Liver (tissue), 8 donors: ENCODE measurements at regions not wholly inside any gene's neighbourhood (a gene's known extent, or its start where the extent isn't known, plus 50 kb on each side); places are given as distances from the start of the nearest gene placed in this dataset.

Experiments used
- DNase-seq: peaks from one replicate; pipeline ENCODE4 v3.0.0-alpha.2; 2017; ENCODE audit warnings: low spot score
- H3K27ac ChIP-seq, 2 donors: one replicate each; pipeline ENCODE4 v1.7.0; 2013; ENCODE audit warnings: inconsistent platforms in 2 of 2, low read length in 2 of 2, control low read depth in 1 of 2, low read depth in 1 of 2, mild to moderate bottlenecking in 1 of 2
- H3K27me3 ChIP-seq, 4 donors: one replicate each; pipeline versions ENCODE4 v1.6.1 to v1.7.0; 2013; ENCODE audit warnings: low read length in 3 of 4, inconsistent platforms in 1 of 4, mild to moderate bottlenecking in 1 of 4, moderate library complexity in 1 of 4; ENCODE audit not compliant: control insufficient read depth in 4 of 4, insufficient read depth in 4 of 4
- H3K36me3 ChIP-seq, 4 donors: one replicate each; pipeline versions ENCODE4 v1.6.1 to v1.7.0; 2013; ENCODE audit warnings: low read length in 3 of 4, mild to moderate bottlenecking in 3 of 4, low read depth in 1 of 4, moderate library complexity in 1 of 4; ENCODE audit not compliant: control insufficient read depth in 4 of 4, insufficient read depth in 3 of 4
- H3K4me1 ChIP-seq, 4 donors: one replicate each; pipeline versions ENCODE4 v1.6.1 to v1.7.0; 2013; ENCODE audit warnings: low read length in 3 of 4, mild to moderate bottlenecking in 3 of 4, moderate library complexity in 1 of 4; ENCODE audit not compliant: control insufficient read depth in 4 of 4, insufficient read depth in 4 of 4
- H3K4me3 ChIP-seq, 3 donors: one replicate each; pipeline versions ENCODE4 v1.6.1 to v1.7.0; 2013; ENCODE audit warnings: low read length in 3 of 3, control low read depth in 1 of 3, low read depth in 1 of 3, mild to moderate bottlenecking in 1 of 3
- H3K9ac ChIP-seq, 2 donors: one replicate each; pipeline ENCODE4 v1.7.0; 2013; ENCODE audit warnings: low read length in 2 of 2, mild to moderate bottlenecking in 2 of 2, moderate library complexity in 2 of 2, control low read depth in 1 of 2, low read depth in 1 of 2
- H3K9me3 ChIP-seq, 4 donors: one replicate each; pipeline versions ENCODE4 v1.6.1 to v1.7.0; 2013; ENCODE audit warnings: low read length in 3 of 4; ENCODE audit not compliant: control insufficient read depth in 4 of 4
- CTCF ChIP-seq: fragments of 150-350 bp; IDR thresholded peaks from 2 replicates; pipeline ENCODE4 v1.5.1; 2017; ENCODE audit warnings: improper control_type of control experiment, low read depth, low read length; ENCODE audit not compliant: missing input control
- EGR1 ChIP-seq, 2 donors: IDR thresholded peaks; 2 replicates each; pipeline ENCODE4 v1.6.1; 2016 to 2018; ENCODE audit warnings: antibody characterized with exemption in 2 of 2, low read depth in 2 of 2
- FOXA1 ChIP-seq: IDR thresholded peaks from 2 replicates; pipeline ENCODE4 v1.6.1; 2016; ENCODE audit warnings: antibody characterized with exemption
- FOXA2 ChIP-seq: IDR thresholded peaks from 2 replicates; pipeline ENCODE4 v1.6.1; 2016; ENCODE audit warnings: antibody characterized with exemption
- GABPA ChIP-seq, 2 donors: IDR thresholded peaks in 1 of 2; conservative IDR thresholded peaks in 1 of 2; 2 replicates each; pipeline ENCODE4 v1.6.1; 2016; ENCODE audit warnings: antibody characterized with exemption in 2 of 2, mild to moderate bottlenecking in 1 of 2, moderate library complexity in 1 of 2
- HNF4A ChIP-seq, 2 donors: conservative IDR thresholded peaks; 2 replicates each; pipeline ENCODE4 v1.6.1; 2016; ENCODE audit warnings: antibody characterized with exemption in 2 of 2, mild to moderate bottlenecking in 2 of 2
- HNF4G ChIP-seq: IDR thresholded peaks from 2 replicates; pipeline ENCODE4 v1.6.1; 2016; ENCODE audit warnings: antibody characterized with exemption
- JUND ChIP-seq, 2 donors: IDR thresholded peaks; 2 replicates each; pipeline ENCODE4 v1.6.1; 2016; ENCODE audit warnings: antibody characterized with exemption in 2 of 2
- MAX ChIP-seq: IDR thresholded peaks from 2 replicates; pipeline ENCODE4 v1.6.1; 2016; ENCODE audit warnings: antibody characterized with exemption
- NR2F2 ChIP-seq: IDR thresholded peaks from 2 replicates; pipeline ENCODE4 v1.6.1; 2016; ENCODE audit warnings: antibody characterized with exemption
- RAD21 ChIP-seq, 2 donors: IDR thresholded peaks; 2 replicates each; pipeline ENCODE4 v1.6.1; 2016; ENCODE audit warnings: antibody characterized with exemption in 2 of 2, mild to moderate bottlenecking in 2 of 2
- RXRA ChIP-seq, 2 donors: IDR thresholded peaks; 2 replicates each; pipeline ENCODE4 v1.6.1; 2017 to 2018; ENCODE audit warnings: antibody characterized with exemption in 2 of 2, mild to moderate bottlenecking in 1 of 2
- SP1 ChIP-seq: IDR thresholded peaks from 2 replicates; pipeline ENCODE4 v1.6.1; 2018; ENCODE audit warnings: antibody characterized with exemption, mild to moderate bottlenecking
- TAF1 ChIP-seq: conservative IDR thresholded peaks from 2 replicates; pipeline ENCODE4 v1.6.1; 2016; ENCODE audit warnings: antibody characterized with exemption, mild to moderate bottlenecking
- YY1 ChIP-seq: IDR thresholded peaks from 2 replicates; pipeline ENCODE4 v1.6.1; 2016; ENCODE audit warnings: antibody characterized with exemption, mild to moderate bottlenecking
- ZBTB33 ChIP-seq: IDR thresholded peaks from 2 replicates; pipeline ENCODE4 v1.6.1; 2016; ENCODE audit warnings: antibody characterized with exemption
- WGBS: extraction: QIAGEN DNeasy Blood & Tissue Kit; methylation state at CpG from one replicate; pipeline ENCODE4 v1.1.7; 2013; 5-methylcytosine and 5-hydroxymethylcytosine counted together
- TF ChIP-seq, protein P1 (sequence below): IDR thresholded peaks from 2 replicates; pipeline ENCODE4 v1.6.1; 2016; ENCODE audit warnings: antibody characterized with exemption, mild to moderate bottlenecking
- TF ChIP-seq, protein P2 (sequence below): IDR thresholded peaks from 2 replicates; pipeline ENCODE4 v1.6.1; 2016; ENCODE audit warnings: antibody characterized with exemption
- donor health status: healthy.
- donor health status: healthy.
- donor health status: healthy.
- donor health status: healthy.
- donor health status: healthy.

DNA sequence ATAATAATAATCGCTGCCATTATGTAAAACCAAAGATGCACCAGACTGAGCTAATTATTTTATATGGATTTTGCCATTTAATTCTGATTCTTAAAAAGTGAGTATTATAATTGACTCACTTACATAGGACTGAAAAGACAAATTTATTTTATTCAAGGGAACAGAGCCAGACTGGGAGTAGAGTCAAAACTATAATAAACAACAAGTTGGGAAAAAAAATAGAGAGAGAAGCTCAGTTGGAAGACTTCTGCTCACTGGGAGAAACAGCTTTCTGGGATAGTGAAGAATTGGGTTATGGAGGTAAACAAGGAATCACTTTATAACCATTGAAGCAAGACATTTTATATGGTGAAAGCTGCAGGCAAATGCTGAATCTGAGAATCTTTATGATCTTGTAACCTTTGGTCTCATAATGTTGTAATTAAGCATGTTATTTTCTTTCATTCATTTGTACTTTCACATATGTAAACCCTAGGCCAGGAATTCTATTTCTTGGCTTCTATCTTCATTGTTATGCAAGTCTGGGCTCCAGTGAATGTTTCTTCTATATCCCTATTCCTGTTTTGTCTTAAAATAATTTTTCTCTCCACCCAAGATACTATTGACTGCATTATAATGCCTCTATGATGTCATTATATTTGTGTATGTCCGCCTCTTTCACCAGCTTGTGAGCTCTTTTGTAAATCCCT lies 725.3 kb upstream of the CCDC179 start:
- WGBS = 76% methylated on average over 2 of the region's 2 CpGs
- no peak overlapping the region for H3K27ac ChIP-seq
- no peaks in the 10 kb centered on the region for H3K36me3 ChIP-seq
- no peaks in the 10 kb centered on the region for H3K4me1 ChIP-seq
- H3K9ac ChIP-seq = no peak overlapping the region
- no peak for DNase-seq
- TF ChIP-seq FOXA2 = no peak
- TF ChIP-seq NR2F2 = no peak
- TF ChIP-seq HNF4G = no peak
- TF ChIP-seq EGR1 (IDR thresholded peaks at IDR 0.05; ENCODE audit: low read depth in 2 of 2) = no peak
- no peak for TF ChIP-seq YY1
- TF ChIP-seq CTCF = no peak
- TF ChIP-seq ZBTB33 = no peak
- no peak for TF ChIP-seq HNF4A (conservative IDR thresholded peaks at IDR 0.05)
- TF ChIP-seq SP1 = no peak
- no peak for TF ChIP-seq JUND (IDR thresholded peaks at IDR 0.05)
- TF ChIP-seq, protein P1, sequence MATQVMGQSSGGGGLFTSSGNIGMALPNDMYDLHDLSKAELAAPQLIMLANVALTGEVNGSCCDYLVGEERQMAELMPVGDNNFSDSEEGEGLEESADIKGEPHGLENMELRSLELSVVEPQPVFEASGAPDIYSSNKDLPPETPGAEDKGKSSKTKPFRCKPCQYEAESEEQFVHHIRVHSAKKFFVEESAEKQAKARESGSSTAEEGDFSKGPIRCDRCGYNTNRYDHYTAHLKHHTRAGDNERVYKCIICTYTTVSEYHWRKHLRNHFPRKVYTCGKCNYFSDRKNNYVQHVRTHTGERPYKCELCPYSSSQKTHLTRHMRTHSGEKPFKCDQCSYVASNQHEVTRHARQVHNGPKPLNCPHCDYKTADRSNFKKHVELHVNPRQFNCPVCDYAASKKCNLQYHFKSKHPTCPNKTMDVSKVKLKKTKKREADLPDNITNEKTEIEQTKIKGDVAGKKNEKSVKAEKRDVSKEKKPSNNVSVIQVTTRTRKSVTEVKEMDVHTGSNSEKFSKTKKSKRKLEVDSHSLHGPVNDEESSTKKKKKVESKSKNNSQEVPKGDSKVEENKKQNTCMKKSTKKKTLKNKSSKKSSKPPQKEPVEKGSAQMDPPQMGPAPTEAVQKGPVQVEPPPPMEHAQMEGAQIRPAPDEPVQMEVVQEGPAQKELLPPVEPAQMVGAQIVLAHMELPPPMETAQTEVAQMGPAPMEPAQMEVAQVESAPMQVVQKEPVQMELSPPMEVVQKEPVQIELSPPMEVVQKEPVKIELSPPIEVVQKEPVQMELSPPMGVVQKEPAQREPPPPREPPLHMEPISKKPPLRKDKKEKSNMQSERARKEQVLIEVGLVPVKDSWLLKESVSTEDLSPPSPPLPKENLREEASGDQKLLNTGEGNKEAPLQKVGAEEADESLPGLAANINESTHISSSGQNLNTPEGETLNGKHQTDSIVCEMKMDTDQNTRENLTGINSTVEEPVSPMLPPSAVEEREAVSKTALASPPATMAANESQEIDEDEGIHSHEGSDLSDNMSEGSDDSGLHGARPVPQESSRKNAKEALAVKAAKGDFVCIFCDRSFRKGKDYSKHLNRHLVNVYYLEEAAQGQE = no peak
- TF ChIP-seq, protein P2, sequence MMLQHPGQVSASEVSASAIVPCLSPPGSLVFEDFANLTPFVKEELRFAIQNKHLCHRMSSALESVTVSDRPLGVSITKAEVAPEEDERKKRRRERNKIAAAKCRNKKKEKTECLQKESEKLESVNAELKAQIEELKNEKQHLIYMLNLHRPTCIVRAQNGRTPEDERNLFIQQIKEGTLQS = no peak
- no peak for TF ChIP-seq RAD21 (IDR thresholded peaks at IDR 0.05)
- TF ChIP-seq TAF1 = no peak
- TF ChIP-seq GABPA (IDR thresholded peaks at IDR 0.05 in 1 of 2, conservative IDR thresholded peaks at IDR 0.05 in 1 of 2) = no peak
- no peak for TF ChIP-seq MAX
- TF ChIP-seq FOXA1 = no peak
- TF ChIP-seq RXRA (IDR thresholded peaks at IDR 0.05) = no peak
- H3K27me3 ChIP-seq = no peaks in the 10 kb centered on the region
- no peaks in the 10 kb centered on the region for H3K9me3 ChIP-seq
- no peak overlapping the region for H3K4me3 ChIP-seq
